Activated CD8-positive, alpha-beta T cell treated with anti-CD3 and anti-CD28 coated beads, Interleukin-2, amount 10 ng/mL, durations not matched to agents 7 days and 5 days (primary cell): ENCODE measurements at regions not wholly inside any gene's neighbourhood (a gene's known extent, or its start where the extent isn't known, plus 50 kb on each side); places are given as distances from the start of the nearest gene placed in this dataset.
"Not testable (repeated sequence)": the region's sequence is repeated elsewhere in the genome, so short reads cannot be mapped to it uniquely, and the experiment has no call there.

Experiments used
- ATAC-seq: fragments of 150-1000 bp; cut with Tn5 transposase; one replicate; pipeline ENCODE4 v1.10.0; 2021; ENCODE audit warnings: moderate library complexity
- CTCF ChIA-PET: fragments of 350-600 bp; sonication (Branson Sonifier 250); formaldehyde crosslinking; loops from one replicate; lab custom pipeline; 2021; ENCODE audit warnings: antibody characterized with exemption; lab: Charles Lee
- POLR2A ChIA-PET: fragments of 350-600 bp; sonication (Branson Sonifier 250); formaldehyde crosslinking; loops from one replicate; lab custom pipeline; 2021; ENCODE audit warnings: antibody characterized with exemption; lab: Charles Lee
- DNase-seq: peaks from one replicate; pipeline ENCODE4 v3.0.0-alpha.2; 2020
- H3K27ac Mint-ChIP-seq: one replicate; pipeline ENCODE4 v1.8.0; 2021; ENCODE audit warnings: mild to moderate bottlenecking, mixed read lengths
- H3K27me3 Mint-ChIP-seq: one replicate; pipeline ENCODE4 v1.8.0; 2021; ENCODE audit warnings: low read depth, mixed read lengths
- H3K36me3 Mint-ChIP-seq: one replicate; pipeline ENCODE4 v1.8.0; 2021; ENCODE audit warnings: low read depth, mixed read lengths
- H3K4me1 Mint-ChIP-seq: one replicate; pipeline ENCODE4 v1.8.0; 2021; ENCODE audit warnings: low read depth, mixed read lengths
- H3K4me3 Mint-ChIP-seq: one replicate; pipeline ENCODE4 v1.8.0; 2021; ENCODE audit warnings: mild to moderate bottlenecking, mixed read lengths
- H3K9me3 Mint-ChIP-seq: one replicate; pipeline ENCODE4 v1.8.0; 2022; ENCODE audit warnings: mixed read lengths; ENCODE audit not compliant: insufficient read depth

DNA sequence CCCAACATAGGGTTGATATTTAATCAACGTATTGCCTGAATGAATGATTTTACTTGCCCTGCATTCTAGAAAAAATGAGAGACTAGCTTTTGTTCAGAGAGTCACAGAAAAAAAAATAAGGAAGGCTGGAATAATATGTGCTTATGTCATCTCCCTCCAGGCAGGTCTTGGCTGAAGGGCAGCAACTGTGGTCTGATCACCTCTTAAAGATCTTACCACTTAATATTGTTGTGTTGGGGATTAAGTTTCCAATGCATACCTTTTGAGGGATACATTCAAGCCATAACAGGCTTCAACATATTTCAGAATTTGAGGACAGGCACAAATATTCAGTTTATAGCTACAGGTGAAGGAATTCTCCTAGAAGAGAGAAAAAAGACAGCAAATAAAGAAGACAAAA lies 157.3 kb upstream of the S1PR3 start:
- Mint-ChIP-seq H3K9me3 (no peaks in the 10 kb centered on the region), H3K27ac (no peak overlapping the region), H3K27me3 (peaks cover 62% of the 10 kb centered on the region), H3K36me3 (no peaks in the 10 kb centered on the region), H3K4me1 (peaks cover 18% of the 10 kb centered on the region), H3K4me3 (no peak overlapping the region)
- ChIA-PET POLR2A (interaction anchor here (0.6 kb wide), 1 partner anchor 609 kb away, joined by 3 read pairs; no protein-coding TSS in a partner anchor), CTCF (no interaction called here)
- DNase-seq (no peak), ATAC-seq (no peak)

- DNase-seq: peak; percentile 38
- Mint-ChIP-seq H3K27me3 (peaks cover 59% of the 10 kb centered on the region), H3K27ac (peak overlapping the region; percentile 55), H3K9me3 (no peaks in the 10 kb centered on the region), H3K36me3 (no peaks in the 10 kb centered on the region), H3K4me3 (peak overlapping the region; percentile 18), H3K4me1 (peaks cover 18% of the 10 kb centered on the region)
- peak; percentile 98 for ATAC-seq
- ChIA-PET POLR2A (no interaction called here), CTCF (no interaction called here)
These were observed 156.2 kb upstream of the S1PR3 start for GRCh38 chr9:88835038-88835466.

DNA sequence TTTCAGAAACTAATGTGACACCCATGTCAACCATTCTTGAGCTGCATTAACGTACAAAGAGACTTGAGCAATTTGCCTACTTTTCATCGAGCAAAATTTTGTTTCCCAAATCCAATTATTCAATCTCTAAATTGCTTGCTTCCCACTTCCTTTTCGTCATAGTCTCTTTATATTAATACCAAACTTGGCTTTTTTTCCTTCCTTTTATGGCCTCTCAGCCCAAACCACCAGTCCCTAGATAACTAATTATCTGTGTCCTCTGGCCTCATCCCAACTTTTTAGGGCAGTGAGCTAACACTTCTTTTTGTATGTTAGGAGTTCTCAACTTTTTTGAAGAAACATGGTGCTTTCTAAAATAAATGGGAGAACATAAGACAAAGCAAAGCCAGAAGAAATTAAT lies 155.5 kb upstream of the S1PR3 start:
- no peaks in the 10 kb centered on the region for H3K36me3 Mint-ChIP-seq
- ChIA-PET CTCF (no interaction called here), POLR2A (no interaction called here)
- no peaks in the 10 kb centered on the region for H3K9me3 Mint-ChIP-seq
- peaks cover 18% of the 10 kb centered on the region for H3K4me1 Mint-ChIP-seq
- peaks cover 59% of the 10 kb centered on the region for H3K27me3 Mint-ChIP-seq
- H3K4me3 Mint-ChIP-seq: no peak overlapping the region
- no peak for DNase-seq
- ATAC-seq: no peak
- H3K27ac Mint-ChIP-seq: no peak overlapping the region

DNA sequence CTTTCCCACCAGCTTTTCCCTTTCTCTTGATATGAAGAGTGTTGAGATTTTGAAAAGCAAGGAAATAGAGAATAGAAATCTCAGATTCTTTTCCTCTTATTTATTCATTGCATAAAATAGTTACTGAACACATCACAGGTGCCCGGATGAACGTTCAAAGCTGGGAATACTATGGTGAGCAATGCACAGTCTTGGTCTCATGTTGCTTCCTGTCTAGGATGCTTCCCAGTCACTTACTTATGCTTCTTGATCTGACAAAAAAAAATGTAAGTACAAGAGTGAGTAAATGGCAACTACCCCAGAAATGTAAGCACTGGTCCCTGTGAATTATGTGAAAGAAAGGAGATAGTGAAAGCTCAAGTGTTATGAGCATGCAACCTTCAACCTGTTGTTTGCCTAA lies 153.5 kb upstream of the S1PR3 start:
- DNase-seq (no peak), ATAC-seq (no peak)
- Mint-ChIP-seq H3K27me3 (peaks cover 54% of the 10 kb centered on the region), H3K4me3 (no peak overlapping the region), H3K9me3 (no peaks in the 10 kb centered on the region), H3K36me3 (no peaks in the 10 kb centered on the region), H3K27ac (no peak overlapping the region), H3K4me1 (peaks cover 18% of the 10 kb centered on the region)
- CTCF ChIA-PET: no interaction called here
- POLR2A ChIA-PET: no interaction called here

GRCh38 chr9:88849878-88850277 lies 141.4 kb upstream of the S1PR3 start:
- CTCF ChIA-PET, H3K9me3 Mint-ChIP-seq, H3K4me3 Mint-ChIP-seq, H3K4me1 Mint-ChIP-seq, ATAC-seq, DNase-seq, H3K27ac Mint-ChIP-seq, H3K36me3 Mint-ChIP-seq, POLR2A ChIA-PET: not testable (repeated sequence)
- peaks cover 22% of the 10 kb centered on the region for H3K27me3 Mint-ChIP-seq

- Mint-ChIP-seq H3K4me3 (no peak overlapping the region), H3K4me1 (no peaks in the 10 kb centered on the region), H3K27ac (no peak overlapping the region), H3K36me3 (no peaks in the 10 kb centered on the region), H3K27me3 (peaks cover 34% of the 10 kb centered on the region), H3K9me3 (peaks cover 5% of the 10 kb centered on the region)
- ChIA-PET POLR2A (no interaction called here), CTCF (no interaction called here)
- DNase-seq (no peak), ATAC-seq (no peak)
These were observed 138.5 kb upstream of the S1PR3 start for GRCh38 chr9:88852794-88853193.

GRCh38 chr9:88870627-88871026 lies 120.6 kb upstream of the S1PR3 start:
- Mint-ChIP-seq H3K9me3 (no peaks in the 10 kb centered on the region), H3K27ac (no peak overlapping the region), H3K27me3 (peaks cover 8% of the 10 kb centered on the region), H3K4me3 (no peak overlapping the region), H3K4me1 (no peaks in the 10 kb centered on the region), H3K36me3 (no peaks in the 10 kb centered on the region)
- POLR2A ChIA-PET: no interaction called here
- DNase-seq: no peak
- CTCF ChIA-PET: no interaction called here
- no peak for ATAC-seq

DNA sequence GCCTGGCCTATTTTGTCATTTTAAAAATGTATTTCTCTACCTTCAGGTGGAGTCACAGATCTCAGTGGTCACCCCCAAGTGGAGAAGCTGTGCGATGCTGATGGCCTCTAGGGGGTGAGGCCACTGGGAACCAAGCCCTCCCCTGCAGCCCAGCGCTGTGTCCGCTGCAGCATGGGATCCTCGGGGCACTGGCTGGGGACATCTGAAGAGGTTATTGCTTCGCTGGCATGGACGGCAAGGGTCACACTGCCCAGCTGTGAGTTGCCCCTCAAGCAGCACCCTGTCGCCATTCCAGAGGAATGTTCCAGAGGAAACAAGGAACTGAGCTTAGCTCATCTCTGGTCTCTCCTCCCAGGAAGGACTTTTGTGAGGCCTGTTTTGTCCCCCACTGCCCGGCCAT lies 119.6 kb upstream of the S1PR3 start:
- no peaks in the 10 kb centered on the region for H3K4me1 Mint-ChIP-seq
- POLR2A ChIA-PET: no interaction called here

GRCh38 chr9:88872192-88872946 lies 118.9 kb upstream of the S1PR3 start:
- no peaks in the 10 kb centered on the region for H3K4me1 Mint-ChIP-seq
- ATAC-seq (no peak), DNase-seq (no peak)
- H3K9me3 Mint-ChIP-seq: no peaks in the 10 kb centered on the region
- H3K36me3 Mint-ChIP-seq: no peaks in the 10 kb centered on the region
- H3K4me3 Mint-ChIP-seq: no peak overlapping the region
- peaks cover 6% of the 10 kb centered on the region for H3K27me3 Mint-ChIP-seq
- CTCF ChIA-PET: no interaction called here
- POLR2A ChIA-PET: no interaction called here
- no peak overlapping the region for H3K27ac Mint-ChIP-seq

More for the DNA sequence above, 119.6 kb upstream of the S1PR3 start:
- Mint-ChIP-seq H3K36me3 (no peaks in the 10 kb centered on the region), H3K27me3 (peaks cover 5% of the 10 kb centered on the region), H3K27ac (no peak overlapping the region), H3K4me3 (no peak overlapping the region), H3K9me3 (no peaks in the 10 kb centered on the region)
- DNase-seq (no peak), ATAC-seq (no peak)
- CTCF ChIA-PET: no interaction called here

DNA sequence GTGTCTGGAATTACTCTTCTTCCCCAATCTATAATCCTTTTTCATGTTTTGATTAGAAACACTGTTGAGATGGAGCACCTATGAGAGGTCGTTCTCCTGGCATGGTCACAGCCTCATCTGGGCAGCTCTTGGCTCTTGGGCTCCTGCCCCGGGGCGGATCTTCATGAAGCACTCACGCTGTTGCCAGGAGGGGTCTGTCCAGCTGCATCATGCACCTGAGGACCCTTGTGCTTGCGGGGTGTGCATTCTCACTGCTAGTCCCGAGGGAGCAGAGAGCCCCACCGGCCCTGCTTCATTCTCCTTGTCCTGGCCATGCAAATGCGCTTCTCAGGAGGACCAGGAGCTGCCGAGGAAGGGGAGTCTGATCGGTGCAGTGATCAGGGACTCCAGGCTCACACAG lies 117.6 kb upstream of the S1PR3 start:
- Mint-ChIP-seq H3K4me3 (no peak overlapping the region), H3K36me3 (no peaks in the 10 kb centered on the region), H3K9me3 (no peaks in the 10 kb centered on the region), H3K4me1 (no peaks in the 10 kb centered on the region), H3K27me3 (peaks cover 6% of the 10 kb centered on the region), H3K27ac (no peak overlapping the region)
- POLR2A ChIA-PET: no interaction called here
- ATAC-seq: no peak
- CTCF ChIA-PET: no interaction called here
- DNase-seq: no peak

GRCh38 chr9:88874391-88874790 lies 116.9 kb upstream of the S1PR3 start:
- no peak for ATAC-seq
- no peaks in the 10 kb centered on the region for H3K4me1 Mint-ChIP-seq
- no peaks in the 10 kb centered on the region for H3K36me3 Mint-ChIP-seq

DNA sequence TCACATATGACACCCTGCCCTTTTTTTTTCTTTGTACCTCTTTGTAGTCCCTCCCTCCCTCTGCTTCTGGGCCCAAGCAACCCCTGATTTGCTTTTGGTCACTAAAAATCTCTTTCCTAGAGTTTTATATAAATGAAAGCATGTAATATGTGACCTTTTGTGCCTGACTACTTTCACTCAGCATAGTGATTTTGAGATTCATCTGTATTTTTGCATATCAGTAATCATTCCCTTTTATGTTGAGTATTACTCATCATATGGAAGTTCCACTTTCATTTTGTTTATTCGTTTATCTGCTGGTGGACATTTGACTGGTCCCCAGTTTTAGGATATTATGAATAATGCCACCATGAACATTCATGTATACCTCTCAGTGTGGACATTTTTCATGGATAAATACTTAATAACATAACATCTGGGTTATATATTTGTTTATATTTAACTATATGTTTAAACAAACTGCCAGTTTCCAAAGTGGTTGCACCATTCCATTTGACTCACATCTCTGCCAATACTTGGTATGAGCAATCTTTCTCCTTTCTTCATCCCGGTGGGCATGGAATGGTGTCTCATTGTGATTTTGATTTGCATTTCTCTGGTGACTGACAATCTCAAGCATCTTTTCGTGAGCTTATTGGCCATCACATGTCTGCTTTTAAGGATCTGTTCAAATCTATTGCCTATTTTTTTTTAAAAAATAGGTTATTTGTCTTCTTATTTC lies 115.7 kb upstream of the S1PR3 start:
- ATAC-seq (no peak), DNase-seq (no peak)
- Mint-ChIP-seq H3K4me3 (no peak overlapping the region), H3K9me3 (no peaks in the 10 kb centered on the region), H3K36me3 (no peaks in the 10 kb centered on the region), H3K27me3 (peaks cover 4% of the 10 kb centered on the region), H3K27ac (no peak overlapping the region), H3K4me1 (no peaks in the 10 kb centered on the region)
- POLR2A ChIA-PET: no interaction called here
- CTCF ChIA-PET: no interaction called here

More at GRCh38 chr9:88874391-88874790, 116.9 kb upstream of the S1PR3 start:
- no peak for DNase-seq
- Mint-ChIP-seq H3K27me3 (peaks cover 6% of the 10 kb centered on the region), H3K9me3 (no peaks in the 10 kb centered on the region), H3K4me3 (no peak overlapping the region), H3K27ac (no peak overlapping the region)
- ChIA-PET POLR2A (no interaction called here), CTCF (no interaction called here)
